HEK293T (cell line): ENCODE measurements at regions not wholly inside any gene's neighbourhood (a gene's known extent, or its start where the extent isn't known, plus 50 kb on each side); places are given as distances from the start of the nearest gene placed in this dataset.

ENCODE experiments used
- BHLHE40 ChIP-seq: fragments of 450-650 bp; IDR thresholded peaks from 2 replicates; pipeline ENCODE4 v1.6.1; 2016; ENCODE audit warnings: mild to moderate bottlenecking, moderate library complexity, borderline replicate concordance
- CTBP1 ChIP-seq: fragments of 450-650 bp; IDR thresholded peaks from 2 replicates; pipeline ENCODE4 v1.6.1; 2016; ENCODE audit warnings: borderline replicate concordance
- ELF4 ChIP-seq: fragments of 450-650 bp; IDR thresholded peaks from 2 replicates; pipeline ENCODE4 v1.6.1; 2017; ENCODE audit warnings: antibody characterized with exemption
- FOXA1 ChIP-seq: fragments of 450-650 bp; IDR thresholded peaks from 2 replicates; pipeline ENCODE4 v1.6.1; 2016; ENCODE audit warnings: mild to moderate bottlenecking
- FOXK2 ChIP-seq: fragments of 450-650 bp; IDR thresholded peaks from 2 replicates; pipeline ENCODE4 v1.6.1; 2016; ENCODE audit warnings: mild to moderate bottlenecking
- FOXM1 ChIP-seq: fragments of 450-650 bp; IDR thresholded peaks from 2 replicates; pipeline ENCODE4 v1.6.1; 2017; ENCODE audit warnings: mild to moderate bottlenecking, borderline replicate concordance
- HDGF ChIP-seq: fragments of 450-650 bp; IDR thresholded peaks from 2 replicates; pipeline ENCODE4 v1.6.1; 2017; ENCODE audit warnings: antibody characterized with exemption, borderline replicate concordance
- L3MBTL2 ChIP-seq: fragments of 450-650 bp; conservative IDR thresholded peaks from 2 replicates; pipeline ENCODE4 v1.6.1; 2016; ENCODE audit warnings: mild to moderate bottlenecking
- LEF1 ChIP-seq: fragments of 450-650 bp; IDR thresholded peaks from 2 replicates; pipeline ENCODE4 v1.6.1; 2017; ENCODE audit warnings: mild to moderate bottlenecking, borderline replicate concordance
- NFRKB ChIP-seq: fragments of 450-650 bp; IDR thresholded peaks from 2 replicates; pipeline ENCODE4 v1.6.1; 2016; ENCODE audit warnings: mild to moderate bottlenecking, moderate library complexity
- SP1 ChIP-seq: fragments of 450-650 bp; IDR thresholded peaks from 2 replicates; pipeline ENCODE4 v1.6.1; 2017
- SUZ12 ChIP-seq: fragments of 450-650 bp; IDR thresholded peaks from 2 replicates; pipeline ENCODE4 v1.6.1; 2016; ENCODE audit warnings: mild to moderate bottlenecking
- TARDBP ChIP-seq: fragments of 450-650 bp; IDR thresholded peaks from 2 replicates; pipeline ENCODE4 v1.6.1; 2016
- TF ChIP-seq, protein P1 (sequence below): fragments of 450-650 bp; IDR thresholded peaks from 2 replicates; pipeline ENCODE4 v1.6.1; 2016

DNA sequence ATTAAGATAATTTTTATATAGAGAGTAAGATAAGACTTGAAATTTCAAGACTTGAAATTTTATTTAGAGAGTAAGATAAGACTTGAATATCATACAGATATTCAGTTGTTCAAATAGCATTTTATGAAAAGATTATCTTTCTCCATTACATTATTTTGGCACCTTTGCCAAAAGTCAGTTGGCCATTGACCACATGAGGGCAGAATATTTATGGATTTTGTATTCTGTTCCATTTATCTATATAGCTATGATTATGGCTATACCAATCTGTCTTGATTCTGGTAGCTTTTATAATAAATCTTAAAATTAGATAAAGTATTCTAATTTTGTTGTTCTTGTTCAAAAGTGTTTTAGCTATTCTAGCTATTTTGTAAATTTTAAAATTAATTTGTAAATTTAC is 537.9 kb upstream of the GJE1 start:
- TF ChIP-seq TARDBP (no peak), FOXM1 (no peak), ELF4 (no peak), L3MBTL2 (no peak), LEF1 (no peak), SP1 (no peak), BHLHE40 (no peak), SUZ12 (no peak), HDGF (no peak), FOXK2 (no peak), CTBP1 (no peak), FOXA1 (no peak), NFRKB (no peak)
- TF ChIP-seq, protein P1, sequence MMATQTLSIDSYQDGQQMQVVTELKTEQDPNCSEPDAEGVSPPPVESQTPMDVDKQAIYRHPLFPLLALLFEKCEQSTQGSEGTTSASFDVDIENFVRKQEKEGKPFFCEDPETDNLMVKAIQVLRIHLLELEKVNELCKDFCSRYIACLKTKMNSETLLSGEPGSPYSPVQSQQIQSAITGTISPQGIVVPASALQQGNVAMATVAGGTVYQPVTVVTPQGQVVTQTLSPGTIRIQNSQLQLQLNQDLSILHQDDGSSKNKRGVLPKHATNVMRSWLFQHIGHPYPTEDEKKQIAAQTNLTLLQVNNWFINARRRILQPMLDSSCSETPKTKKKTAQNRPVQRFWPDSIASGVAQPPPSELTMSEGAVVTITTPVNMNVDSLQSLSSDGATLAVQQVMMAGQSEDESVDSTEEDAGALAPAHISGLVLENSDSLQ, result no peak
